ENCODE measurements at regions not wholly inside any gene's neighbourhood (a gene's known extent, or its start where the extent isn't known, plus 50 kb on each side); places are given as distances from the start of the nearest gene placed in this dataset.

GRCh38 chr15:97678656-97679055 is 281.8 kb upstream of the ARRDC4 start:
- no peaks in the 10 kb centered on the region for H3K27me3 Mint-ChIP-seq (ENCODE audit: unreplicated experiment)
- no peak for DNase-seq
- no peak overlapping the region for H3K4me3 Mint-ChIP-seq (ENCODE audit: low read depth, unreplicated experiment)
- H3K27ac Mint-ChIP-seq (ENCODE audit: unreplicated experiment) = no peak overlapping the region
- CTCF ChIA-PET = no interaction called here
- no peaks in the 10 kb centered on the region for H3K36me3 Mint-ChIP-seq (ENCODE audit: insufficient read depth, unreplicated experiment)
- H3K9me3 Mint-ChIP-seq (ENCODE audit: low read depth, unreplicated experiment) = peaks cover 10% of the 10 kb centered on the region
- H3K4me1 Mint-ChIP-seq (ENCODE audit: low read depth, unreplicated experiment) = no peaks in the 10 kb centered on the region
- intact Hi-C loops (cut with micrococcal nuclease; ENCODE audit: unreplicated experiment) = no loop called here
- TF ChIP-seq CTCF (IDR thresholded peaks at IDR 0.05; ENCODE audit: unreplicated experiment) = no peak
- no TSS peak for BruUV-seq (replicated peaks)

DNA sequence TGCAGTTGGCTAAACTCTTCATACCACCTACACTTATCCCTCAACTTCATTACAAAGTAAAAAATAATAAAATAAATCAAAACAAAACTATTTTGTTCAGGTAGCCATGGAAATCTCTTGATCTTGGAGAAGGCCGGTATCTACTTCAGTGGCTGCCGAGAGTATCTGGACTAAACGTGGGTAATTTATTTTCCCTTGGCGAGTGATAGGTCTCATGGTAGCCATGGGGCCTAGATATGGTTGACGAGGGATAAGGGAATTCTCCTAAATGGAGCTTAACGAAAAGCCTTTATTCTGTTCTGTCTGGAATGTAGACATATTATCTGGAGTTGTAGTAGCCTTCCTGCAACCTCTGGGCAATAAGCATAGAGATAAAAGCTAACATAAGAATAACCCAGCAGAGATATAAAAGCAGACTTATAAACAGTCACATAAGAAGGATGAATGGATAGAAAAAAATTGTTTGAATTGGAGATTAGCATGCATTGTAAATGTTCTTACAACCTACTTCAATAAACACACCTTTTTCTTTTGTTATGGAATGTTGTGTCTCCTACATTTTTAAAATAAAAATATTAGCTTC is 281.3 kb upstream of the ARRDC4 start:
- Mint-ChIP-seq H3K9me3 (ENCODE audit: low read depth, unreplicated experiment) (peaks cover 10% of the 10 kb centered on the region), H3K4me1 (ENCODE audit: low read depth, unreplicated experiment) (no peaks in the 10 kb centered on the region), H3K4me3 (ENCODE audit: low read depth, unreplicated experiment) (no peak overlapping the region), H3K27me3 (ENCODE audit: unreplicated experiment) (no peaks in the 10 kb centered on the region), H3K36me3 (ENCODE audit: insufficient read depth, unreplicated experiment) (no peaks in the 10 kb centered on the region), H3K27ac (ENCODE audit: unreplicated experiment) (no peak overlapping the region)
- CTCF ChIA-PET = no interaction called here
- no peak for DNase-seq
- no peak for TF ChIP-seq CTCF (IDR thresholded peaks at IDR 0.05; ENCODE audit: unreplicated experiment)
- intact Hi-C loops (cut with micrococcal nuclease; ENCODE audit: unreplicated experiment) = no loop called here
- no TSS peak for BruUV-seq (replicated peaks)

GRCh38 chr15:97680606-97681220 is 279.8 kb upstream of the ARRDC4 start:
- H3K36me3 Mint-ChIP-seq (ENCODE audit: insufficient read depth, unreplicated experiment) = no peaks in the 10 kb centered on the region
- intact Hi-C loops (cut with micrococcal nuclease; ENCODE audit: unreplicated experiment) = no loop called here
- no peaks in the 10 kb centered on the region for H3K27me3 Mint-ChIP-seq (ENCODE audit: unreplicated experiment)
- no peak overlapping the region for H3K27ac Mint-ChIP-seq (ENCODE audit: unreplicated experiment)
- DNase-seq = no peak
- H3K4me1 Mint-ChIP-seq (ENCODE audit: low read depth, unreplicated experiment) = no peaks in the 10 kb centered on the region
- no TSS peak for BruUV-seq (replicated peaks)
- H3K4me3 Mint-ChIP-seq (ENCODE audit: low read depth, unreplicated experiment) = no peak overlapping the region
- peaks cover 2% of the 10 kb centered on the region for H3K9me3 Mint-ChIP-seq (ENCODE audit: low read depth, unreplicated experiment)
- TF ChIP-seq CTCF (IDR thresholded peaks at IDR 0.05; ENCODE audit: unreplicated experiment) = no peak
- CTCF ChIA-PET = no interaction called here

DNA sequence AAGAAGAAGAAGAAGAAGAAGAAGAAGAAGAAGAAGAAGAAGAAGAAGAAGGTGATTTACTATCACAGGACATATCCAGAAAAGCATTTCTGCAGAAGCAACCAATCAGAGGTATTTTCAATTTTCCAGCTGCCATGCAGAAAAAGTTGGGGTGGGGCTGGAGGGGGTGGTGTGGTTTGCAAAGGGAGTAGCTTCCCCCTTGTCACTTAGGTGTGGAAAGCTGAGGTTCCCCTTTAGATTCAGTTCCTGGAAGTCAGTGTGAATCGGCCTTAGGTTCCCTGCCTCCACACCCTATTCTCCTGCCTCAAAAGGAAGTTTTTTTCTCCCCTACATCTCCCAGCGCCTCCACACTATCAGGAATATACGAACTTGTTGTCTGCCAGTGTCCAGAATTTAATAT is 276.7 kb upstream of the ARRDC4 start:
- Mint-ChIP-seq H3K27ac (ENCODE audit: unreplicated experiment) (no peak overlapping the region), H3K36me3 (ENCODE audit: insufficient read depth, unreplicated experiment) (no peaks in the 10 kb centered on the region), H3K27me3 (ENCODE audit: unreplicated experiment) (no peaks in the 10 kb centered on the region), H3K4me1 (ENCODE audit: low read depth, unreplicated experiment) (no peaks in the 10 kb centered on the region), H3K4me3 (ENCODE audit: low read depth, unreplicated experiment) (no peak overlapping the region), H3K9me3 (ENCODE audit: low read depth, unreplicated experiment) (peaks cover 2% of the 10 kb centered on the region)
- CTCF ChIA-PET = no interaction called here
- intact Hi-C loops (cut with micrococcal nuclease; ENCODE audit: unreplicated experiment) = no loop called here
- no peak for DNase-seq
- TF ChIP-seq CTCF (IDR thresholded peaks at IDR 0.05; ENCODE audit: unreplicated experiment) = no peak
- no TSS peak for BruUV-seq (replicated peaks)

Data from Calu3 (cell line).